ENCODE measurements at regions not wholly inside any gene's neighbourhood (a gene's known extent, or its start where the extent isn't known, plus 50 kb on each side); places are given as distances from the start of the nearest gene placed in this dataset.

GRCh38 chr20:60961551-60961950 lies 290.5 kb upstream of the CDH4 start:
- TF ChIP-seq SP1 (IDR thresholded peaks at IDR 0.05; ENCODE audit: low read depth, low read length) (no peak), CTCF (IDR thresholded peaks at IDR 0.05; ENCODE audit: control extremely low read depth in 1 of 3, insufficient read depth in 1 of 3, low read depth in 1 of 3, low read length in 3 of 3) (no peak), POLR2A (IDR thresholded peaks at IDR 0.05; ENCODE audit: control extremely low read depth in 1 of 2, low read depth in 2 of 2, low read length in 2 of 2) (no peak), HDAC2 (IDR thresholded peaks at IDR 0.05; ENCODE audit: borderline replicate concordance in 1 of 2, low read depth in 2 of 2, low read length in 2 of 2) (no peak), USF2 (IDR thresholded peaks at IDR 0.05; ENCODE audit: low read length) (no peak), TAF1 (IDR thresholded peaks at IDR 0.05; ENCODE audit: low read depth, low read length) (no peak), KDM4A (IDR thresholded peaks at IDR 0.05; ENCODE audit: low read depth, low read length, severe bottlenecking) (no peak), SIX5 (IDR thresholded peaks at IDR 0.05; ENCODE audit: low read depth, low read length) (no peak), GABPA (IDR thresholded peaks at IDR 0.05; ENCODE audit: borderline replicate concordance, insufficient read depth, low read length) (no peak)

Data from H1 (cell line).